ENCODE measurements at regions not wholly inside any gene's neighbourhood (a gene's known extent, or its start where the extent isn't known, plus 50 kb on each side); places are given as distances from the start of the nearest gene placed in this dataset.
"Not testable (repeated sequence)": the region's sequence is repeated elsewhere in the genome, so short reads cannot be mapped to it uniquely, and the experiment has no call there.

- DNase-seq (ENCODE audit: low spot score); H3K36me3 ChIP-seq (ENCODE audit: insufficient read depth, low read length); H2AFZ ChIP-seq (ENCODE audit: low read length); CTCF ChIA-PET (ENCODE audit: unreplicated experiment); POLR2A ChIA-PET; H3K9me2 ChIP-seq (ENCODE audit: insufficient read depth, low read length); H3K79me2 ChIP-seq (ENCODE audit: insufficient read depth, low read depth, low read length); H3K4me3 ChIP-seq (ENCODE audit: low read depth, low read length, poor library complexity, severe bottlenecking); H3K27ac ChIP-seq (ENCODE audit: low read depth, low read length, poor library complexity, severe bottlenecking); H3K4me1 ChIP-seq (ENCODE audit: insufficient read depth, low read length, poor library complexity, severe bottlenecking); H4K20me1 ChIP-seq (ENCODE audit: insufficient read depth, low read length); BruUV-seq (replicated peaks); H3K4me2 ChIP-seq (ENCODE audit: low read length); intact Hi-C loops (cut with micrococcal nuclease; ENCODE audit: unreplicated experiment); H3K9me3 ChIP-seq (ENCODE audit: low read length): not testable (repeated sequence)
Observed at GRCh38 chr3:125790312-125790711, 178.7 kb upstream of the ROPN1B start.

GRCh38 chr3:125791021-125791420 lies 178.0 kb upstream of the ROPN1B start:
- H3K36me3 ChIP-seq (ENCODE audit: insufficient read depth, low read length); H3K9me2 ChIP-seq (ENCODE audit: insufficient read depth, low read length); H2AFZ ChIP-seq (ENCODE audit: low read length); H3K79me2 ChIP-seq (ENCODE audit: insufficient read depth, low read depth, low read length); H3K9me3 ChIP-seq (ENCODE audit: low read length); H3K4me2 ChIP-seq (ENCODE audit: low read length); H3K27ac ChIP-seq (ENCODE audit: low read depth, low read length, poor library complexity, severe bottlenecking); H3K4me3 ChIP-seq (ENCODE audit: low read depth, low read length, poor library complexity, severe bottlenecking); H4K20me1 ChIP-seq (ENCODE audit: insufficient read depth, low read length); H3K4me1 ChIP-seq (ENCODE audit: insufficient read depth, low read length, poor library complexity, severe bottlenecking); DNase-seq (ENCODE audit: low spot score); intact Hi-C loops (cut with micrococcal nuclease; ENCODE audit: unreplicated experiment); BruUV-seq (replicated peaks); CTCF ChIA-PET (ENCODE audit: unreplicated experiment): not testable (repeated sequence)
- POLR2A ChIA-PET: interaction anchor here (0.5 kb wide), 1 partner anchor 186 kb away, joined by 3 read pairs; no protein-coding TSS in a partner anchor

DNA sequence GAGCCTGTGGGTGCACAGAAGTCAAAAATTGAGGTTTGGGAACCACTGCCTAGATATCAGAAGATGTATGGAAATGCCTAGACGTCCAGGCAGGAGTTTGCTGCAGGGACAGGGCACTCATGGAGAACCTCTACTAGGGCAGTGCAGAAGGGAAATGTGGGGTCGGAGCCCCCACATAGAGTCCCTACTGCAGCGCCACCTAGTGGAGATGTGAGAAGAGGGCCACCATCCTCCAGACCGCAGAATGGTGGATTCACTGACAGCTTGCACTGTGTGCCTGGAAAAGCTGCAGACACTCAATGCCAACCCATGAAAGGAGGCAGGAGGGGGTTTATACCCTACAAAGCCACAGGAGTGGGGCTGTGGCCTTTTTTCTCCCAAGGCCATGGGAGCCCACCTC lies 159.0 kb upstream of the ROPN1B start:
- intact Hi-C loops (cut with micrococcal nuclease; ENCODE audit: unreplicated experiment); H4K20me1 ChIP-seq (ENCODE audit: insufficient read depth, low read length); H2AFZ ChIP-seq (ENCODE audit: low read length); H3K4me3 ChIP-seq (ENCODE audit: low read depth, low read length, poor library complexity, severe bottlenecking); H3K27ac ChIP-seq (ENCODE audit: low read depth, low read length, poor library complexity, severe bottlenecking); H3K9me2 ChIP-seq (ENCODE audit: insufficient read depth, low read length); CTCF ChIA-PET (ENCODE audit: unreplicated experiment); H3K79me2 ChIP-seq (ENCODE audit: insufficient read depth, low read depth, low read length); H3K9me3 ChIP-seq (ENCODE audit: low read length); H3K4me1 ChIP-seq (ENCODE audit: insufficient read depth, low read length, poor library complexity, severe bottlenecking); H3K36me3 ChIP-seq (ENCODE audit: insufficient read depth, low read length); BruUV-seq (replicated peaks); POLR2A ChIA-PET; H3K4me2 ChIP-seq (ENCODE audit: low read length); DNase-seq (ENCODE audit: low spot score): not testable (repeated sequence)
- TF ChIP-seq CTCF (conservative IDR thresholded peaks at IDR 0.05; ENCODE audit: low read length): 0 out of 2 replicates have a peak, but pooled peaks have one; percentile 35

DNA sequence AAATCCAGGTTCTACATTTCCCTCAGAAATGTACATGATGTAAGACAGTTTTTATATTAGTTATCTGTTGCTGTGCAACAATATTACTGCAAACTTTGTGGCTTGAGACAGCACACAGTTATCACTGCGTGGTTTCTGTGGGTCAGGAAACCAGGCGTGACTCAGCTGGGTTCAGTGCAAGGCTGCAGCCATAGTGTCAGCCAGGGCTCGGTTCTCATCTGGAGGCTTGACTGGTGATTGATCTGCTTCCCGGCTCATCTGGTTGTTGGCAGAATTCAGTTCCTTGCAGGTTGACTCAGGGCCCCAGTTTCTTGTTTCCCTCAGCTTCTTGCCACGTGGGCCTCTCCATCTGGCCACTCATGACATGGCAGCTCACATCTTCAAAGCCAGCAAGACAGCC lies 146.8 kb upstream of the ROPN1B start:
- H2AFZ ChIP-seq (ENCODE audit: low read length); H3K4me1 ChIP-seq (ENCODE audit: insufficient read depth, low read length, poor library complexity, severe bottlenecking); H3K9me2 ChIP-seq (ENCODE audit: insufficient read depth, low read length); POLR2A ChIA-PET; H3K9me3 ChIP-seq (ENCODE audit: low read length); H3K4me2 ChIP-seq (ENCODE audit: low read length); H3K4me3 ChIP-seq (ENCODE audit: low read depth, low read length, poor library complexity, severe bottlenecking); H4K20me1 ChIP-seq (ENCODE audit: insufficient read depth, low read length); intact Hi-C loops (cut with micrococcal nuclease; ENCODE audit: unreplicated experiment); H3K36me3 ChIP-seq (ENCODE audit: insufficient read depth, low read length); BruUV-seq (replicated peaks); DNase-seq (ENCODE audit: low spot score); CTCF ChIA-PET (ENCODE audit: unreplicated experiment); H3K79me2 ChIP-seq (ENCODE audit: insufficient read depth, low read depth, low read length); H3K27ac ChIP-seq (ENCODE audit: low read depth, low read length, poor library complexity, severe bottlenecking): not testable (repeated sequence)

DNA sequence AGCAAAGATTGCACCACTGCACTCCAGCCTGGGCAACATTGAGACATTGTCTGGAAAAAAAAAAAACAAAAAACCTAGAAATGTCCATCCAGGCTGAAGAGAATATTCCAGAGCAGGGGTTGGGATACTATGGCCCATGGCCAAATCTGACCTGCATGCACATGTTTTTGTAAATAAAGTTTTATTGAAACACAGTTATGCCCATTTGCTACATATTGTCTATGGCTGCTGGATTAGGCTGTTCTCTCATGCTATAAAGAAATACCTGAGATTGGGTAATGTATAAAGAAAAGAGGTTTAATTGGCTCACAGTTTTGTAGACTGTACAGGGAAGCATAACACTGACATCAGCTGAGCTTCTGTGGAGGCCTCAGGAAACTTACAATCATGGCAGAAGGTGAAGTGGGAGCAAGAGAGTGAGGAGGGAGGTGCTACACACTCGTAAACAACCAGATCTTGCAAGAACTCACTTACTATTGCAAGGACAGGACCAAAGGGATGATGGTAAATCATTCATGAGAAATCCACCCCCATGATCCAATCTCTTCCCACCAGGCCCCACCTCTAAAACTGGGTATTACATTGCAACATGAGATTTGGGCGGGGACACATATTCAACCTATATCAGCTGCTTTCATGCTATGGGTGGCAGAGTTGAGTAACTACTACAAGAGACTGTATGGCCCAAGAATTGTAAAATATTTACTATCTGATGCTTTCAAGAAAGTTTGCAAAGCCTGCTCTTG lies 137.8 kb upstream of the ROPN1B start:
- H2AFZ ChIP-seq (ENCODE audit: low read length); H3K36me3 ChIP-seq (ENCODE audit: insufficient read depth, low read length); intact Hi-C loops (cut with micrococcal nuclease; ENCODE audit: unreplicated experiment); POLR2A ChIA-PET; H3K9me2 ChIP-seq (ENCODE audit: insufficient read depth, low read length); H3K27ac ChIP-seq (ENCODE audit: low read depth, low read length, poor library complexity, severe bottlenecking); H3K4me2 ChIP-seq (ENCODE audit: low read length); H3K4me1 ChIP-seq (ENCODE audit: insufficient read depth, low read length, poor library complexity, severe bottlenecking); CTCF ChIA-PET (ENCODE audit: unreplicated experiment); H4K20me1 ChIP-seq (ENCODE audit: insufficient read depth, low read length); H3K9me3 ChIP-seq (ENCODE audit: low read length); DNase-seq (ENCODE audit: low spot score); H3K79me2 ChIP-seq (ENCODE audit: insufficient read depth, low read depth, low read length); H3K4me3 ChIP-seq (ENCODE audit: low read depth, low read length, poor library complexity, severe bottlenecking); BruUV-seq (replicated peaks): not testable (repeated sequence)

GRCh38 chr3:125835562-125835961 lies 133.4 kb upstream of the ROPN1B start:
- H3K9me3 ChIP-seq (ENCODE audit: low read length); H3K27ac ChIP-seq (ENCODE audit: low read depth, low read length, poor library complexity, severe bottlenecking); DNase-seq (ENCODE audit: low spot score); H3K4me2 ChIP-seq (ENCODE audit: low read length); H3K9me2 ChIP-seq (ENCODE audit: insufficient read depth, low read length); BruUV-seq (replicated peaks); intact Hi-C loops (cut with micrococcal nuclease; ENCODE audit: unreplicated experiment); H3K36me3 ChIP-seq (ENCODE audit: insufficient read depth, low read length); H2AFZ ChIP-seq (ENCODE audit: low read length); CTCF ChIA-PET (ENCODE audit: unreplicated experiment); H4K20me1 ChIP-seq (ENCODE audit: insufficient read depth, low read length); POLR2A ChIA-PET; H3K4me3 ChIP-seq (ENCODE audit: low read depth, low read length, poor library complexity, severe bottlenecking); H3K79me2 ChIP-seq (ENCODE audit: insufficient read depth, low read depth, low read length): not testable (repeated sequence)
- peaks cover 12% of the 10 kb centered on the region for H3K4me1 ChIP-seq (ENCODE audit: insufficient read depth, low read length, poor library complexity, severe bottlenecking)
